ENCODE measurements at regions not wholly inside any gene's neighbourhood (a gene's known extent, or its start where the extent isn't known, plus 50 kb on each side); places are given as distances from the start of the nearest gene placed in this dataset.

DNA sequence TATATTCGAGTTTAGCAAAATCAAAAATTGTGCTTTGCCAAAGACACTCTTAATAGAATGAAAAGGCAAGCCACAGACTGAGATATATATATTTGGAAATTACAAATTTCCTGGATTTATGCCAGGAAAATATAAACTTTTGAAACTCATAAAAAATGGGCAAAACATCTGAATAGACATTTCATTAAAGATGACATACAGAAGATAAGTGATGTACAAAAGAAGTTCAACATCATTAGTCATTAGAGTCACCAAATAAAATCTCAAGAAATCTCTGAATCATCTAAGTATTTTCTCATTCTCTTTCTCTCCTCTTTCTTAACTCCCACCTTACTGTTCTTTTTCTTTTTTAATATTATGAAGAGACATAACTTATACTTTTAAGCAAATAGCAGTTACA, 921.1 kb downstream of the DSC3 start:
- TF ChIP-seq GATA3 (IDR thresholded peaks at IDR 0.05; ENCODE audit: low read depth, low read length) (no peak), GATA2 (IDR thresholded peaks at IDR 0.05; ENCODE audit: low read depth, low read length) (no peak)

DNA sequence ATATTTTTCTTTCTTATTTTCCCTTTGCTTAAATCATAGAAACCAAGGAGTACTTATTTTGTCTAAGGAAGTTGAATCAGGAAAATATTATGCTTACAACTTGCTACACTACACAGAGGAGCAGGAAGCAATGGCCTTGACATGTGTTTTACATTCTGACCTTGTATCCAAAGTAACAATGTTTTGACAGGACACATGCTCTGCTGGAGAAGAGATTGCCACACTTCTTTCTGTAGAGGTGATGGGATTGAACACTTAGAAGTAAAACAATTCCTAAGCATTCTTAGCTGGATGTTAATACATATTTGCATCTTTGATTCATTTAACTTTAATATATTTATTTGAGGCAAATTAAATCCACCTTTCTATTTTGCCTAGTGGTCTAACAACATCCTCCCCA, 929.1 kb downstream of the DSC3 start:
- TF ChIP-seq GATA3 (IDR thresholded peaks at IDR 0.05; ENCODE audit: low read depth, low read length), result no peak
- TF ChIP-seq GATA2 (IDR thresholded peaks at IDR 0.05; ENCODE audit: low read depth, low read length), result no peak

DNA sequence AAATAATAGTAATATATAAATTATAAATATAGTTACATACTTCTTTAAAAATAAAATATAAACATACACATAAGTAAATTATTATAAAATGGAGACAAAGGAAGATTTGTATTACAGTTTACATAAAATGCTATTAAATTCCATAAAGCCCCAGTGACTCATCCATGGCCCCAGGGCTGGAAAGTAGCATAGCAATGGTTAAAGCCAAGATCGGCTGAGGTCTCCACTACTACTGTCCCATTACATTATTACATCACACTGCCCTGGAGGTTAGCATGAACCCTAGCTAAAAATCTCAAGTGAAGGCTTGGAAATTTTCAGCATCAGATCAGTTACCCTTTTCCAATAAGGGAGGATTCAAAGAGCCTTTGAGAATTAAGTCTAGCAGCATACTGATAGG, 936.2 kb downstream of the DSC3 start:
- TF ChIP-seq GATA2 (IDR thresholded peaks at IDR 0.05; ENCODE audit: low read depth, low read length) (no peak), GATA3 (IDR thresholded peaks at IDR 0.05; ENCODE audit: low read depth, low read length) (no peak)

DNA sequence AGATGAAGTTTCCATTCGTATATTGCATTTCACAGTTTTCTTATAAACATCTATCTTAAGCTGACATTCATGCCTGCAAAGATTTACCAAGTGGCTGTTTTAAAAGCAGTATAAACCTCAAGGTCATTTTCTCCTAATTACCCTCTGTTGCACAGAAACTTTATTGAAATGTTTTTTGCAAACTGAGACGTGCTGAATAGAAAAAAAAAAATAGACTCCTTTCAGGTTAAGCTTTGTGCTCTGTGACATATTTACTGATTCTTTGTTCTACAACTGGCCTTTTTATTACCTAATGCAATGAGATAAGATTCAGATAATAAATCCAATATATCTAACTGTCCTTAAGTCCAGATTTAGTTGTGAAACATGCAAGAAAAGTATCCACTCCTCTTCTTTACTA, 938.7 kb downstream of the DSC3 start:
- TF ChIP-seq GATA3 (IDR thresholded peaks at IDR 0.05; ENCODE audit: low read depth, low read length) (no peak), GATA2 (IDR thresholded peaks at IDR 0.05; ENCODE audit: low read depth, low read length) (no peak)

DNA sequence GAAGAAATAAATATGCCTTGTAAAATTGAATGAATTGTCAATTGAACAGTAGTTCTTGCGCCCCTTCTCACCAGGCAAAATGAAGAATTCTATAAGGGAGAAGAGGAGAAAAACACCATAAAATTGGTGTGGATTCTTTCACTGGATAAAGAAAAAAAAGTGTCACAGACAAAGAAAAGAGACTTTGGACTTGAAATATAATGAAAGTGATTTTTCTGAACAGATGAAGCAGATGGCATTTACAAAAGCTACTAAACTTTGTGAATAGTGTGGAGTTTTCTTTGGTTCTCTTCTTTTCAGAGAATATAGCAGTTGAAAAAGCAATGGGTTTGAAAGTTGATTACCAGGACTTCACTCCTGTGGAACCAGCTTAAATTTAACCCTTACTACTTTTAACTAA, 945.7 kb downstream of the DSC3 start:
- no peak for TF ChIP-seq GATA3 (IDR thresholded peaks at IDR 0.05; ENCODE audit: low read depth, low read length)
- TF ChIP-seq GATA2 (IDR thresholded peaks at IDR 0.05; ENCODE audit: low read depth, low read length), result no peak

DNA sequence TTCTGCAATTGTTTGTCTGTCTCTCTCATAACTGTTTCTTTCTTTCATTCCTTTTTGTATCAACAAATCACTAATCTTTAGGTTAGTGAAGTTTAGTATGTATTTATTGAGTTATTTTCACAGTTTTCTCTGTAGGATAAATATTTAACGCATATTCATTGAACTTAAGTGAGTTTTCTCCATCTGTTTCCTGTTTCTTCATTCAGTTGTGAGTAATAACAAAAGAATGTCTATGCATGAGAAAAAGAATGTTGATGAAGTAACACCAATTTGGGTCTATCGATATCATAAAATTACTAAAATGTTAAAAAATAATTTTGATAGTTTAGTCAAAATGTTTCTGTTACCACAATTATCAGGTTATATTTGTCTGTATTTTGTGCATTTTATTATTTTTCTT, 948.0 kb downstream of the DSC3 start:
- no peak for TF ChIP-seq GATA2 (IDR thresholded peaks at IDR 0.05; ENCODE audit: low read depth, low read length)
- TF ChIP-seq GATA3 (IDR thresholded peaks at IDR 0.05; ENCODE audit: low read depth, low read length), result no peak

DNA sequence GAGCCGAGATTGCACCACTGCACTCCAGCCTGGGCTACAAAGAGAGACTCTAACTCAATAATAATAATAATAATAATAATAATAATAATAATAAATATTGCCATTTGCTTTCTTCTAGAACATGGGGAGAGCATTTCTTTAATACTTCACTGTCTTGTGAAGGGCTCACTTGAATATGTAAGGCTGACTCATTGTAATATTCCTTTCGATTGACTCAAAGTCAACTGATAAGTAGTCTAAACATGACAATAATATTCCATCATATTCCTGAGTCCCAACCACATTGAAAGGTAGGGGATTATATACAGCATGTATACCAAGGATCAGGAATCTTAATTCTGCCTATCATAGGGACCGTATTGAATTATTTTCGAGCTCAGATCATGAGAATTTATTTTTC, 949.2 kb downstream of the DSC3 start:
- no peak for TF ChIP-seq GATA2 (IDR thresholded peaks at IDR 0.05; ENCODE audit: low read depth, low read length)
- no peak for TF ChIP-seq GATA3 (IDR thresholded peaks at IDR 0.05; ENCODE audit: low read depth, low read length)

DNA sequence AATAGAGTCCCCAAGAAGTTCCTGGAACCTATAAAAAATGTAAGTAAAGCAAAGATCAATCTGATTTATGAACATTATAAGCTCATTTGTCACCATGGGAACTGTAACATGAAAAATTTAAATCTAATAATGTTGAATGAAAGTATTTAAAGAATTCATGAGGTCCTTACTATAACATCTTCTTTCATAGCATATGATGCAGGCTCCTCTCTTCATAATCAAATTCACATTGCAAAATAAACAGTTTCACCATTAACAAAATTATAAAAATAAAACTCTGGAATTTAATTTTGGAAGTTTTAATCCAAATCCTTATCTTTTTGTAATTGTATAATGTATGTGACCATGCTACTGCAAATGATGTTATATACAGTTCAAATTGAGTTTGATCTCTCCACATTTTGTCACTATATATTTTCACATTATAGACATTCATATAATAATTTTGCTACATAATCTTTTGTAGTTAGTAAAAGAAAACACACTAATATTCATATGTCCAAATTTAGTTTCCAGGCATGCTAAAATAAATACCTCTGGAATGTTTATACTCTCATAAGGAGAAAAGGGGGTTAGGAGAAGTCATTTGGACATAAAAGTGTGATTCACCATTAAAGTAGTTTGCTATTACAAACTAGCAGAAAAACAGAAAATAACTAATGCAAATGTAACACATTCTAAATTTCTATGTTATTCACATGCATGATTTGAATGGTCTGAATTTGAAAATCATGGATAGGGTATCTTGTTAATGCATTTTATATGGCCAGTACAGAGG, 954.1 kb downstream of the DSC3 start:
- TF ChIP-seq GATA3 (IDR thresholded peaks at IDR 0.05; ENCODE audit: low read depth, low read length) (no peak), GATA2 (IDR thresholded peaks at IDR 0.05; ENCODE audit: low read depth, low read length) (no peak)

DNA sequence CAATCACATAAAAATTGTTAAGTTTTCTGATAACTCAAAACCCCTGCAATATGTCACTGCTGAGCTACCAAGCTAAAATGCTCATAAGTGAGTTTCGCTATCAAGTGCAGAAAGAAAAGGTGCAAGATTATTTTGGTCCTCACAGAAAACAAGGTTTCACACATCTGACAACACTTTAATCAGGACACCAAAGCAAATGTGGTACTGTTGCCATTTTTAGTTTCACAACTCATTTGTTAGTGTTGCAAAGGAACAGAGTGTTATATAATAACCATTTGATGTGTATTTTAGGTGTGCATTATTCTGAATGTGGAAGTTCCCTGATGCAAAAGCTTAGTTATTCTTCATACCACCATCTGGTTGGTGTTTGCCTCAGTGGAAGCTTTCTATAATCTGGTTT, 956.2 kb downstream of the DSC3 start:
- TF ChIP-seq GATA3 (IDR thresholded peaks at IDR 0.05; ENCODE audit: low read depth, low read length) (no peak), GATA2 (IDR thresholded peaks at IDR 0.05; ENCODE audit: low read depth, low read length) (no peak)

DNA sequence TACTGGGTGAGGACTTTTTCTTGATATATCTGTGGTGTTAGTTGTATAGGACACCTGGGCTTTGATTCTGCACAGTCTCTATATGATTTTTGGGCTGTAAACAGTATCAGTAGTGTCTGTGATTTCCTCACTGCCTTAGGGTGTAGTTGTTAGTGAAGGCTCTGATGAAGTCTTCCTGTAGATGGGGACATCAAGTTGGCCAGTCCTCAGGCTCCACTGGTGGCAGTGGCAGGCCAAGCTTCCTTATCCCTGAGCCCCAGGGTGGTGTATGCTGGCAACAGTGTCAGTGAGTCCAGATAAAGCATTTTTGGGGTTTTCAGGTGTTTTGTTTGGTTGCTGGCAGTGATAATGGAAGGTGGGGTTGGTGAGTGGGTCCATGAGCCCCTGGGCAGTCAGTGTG, 961.4 kb downstream of the DSC3 start:
- TF ChIP-seq GATA3 (IDR thresholded peaks at IDR 0.05; ENCODE audit: low read depth, low read length) (no peak), GATA2 (IDR thresholded peaks at IDR 0.05; ENCODE audit: low read depth, low read length) (no peak)

DNA sequence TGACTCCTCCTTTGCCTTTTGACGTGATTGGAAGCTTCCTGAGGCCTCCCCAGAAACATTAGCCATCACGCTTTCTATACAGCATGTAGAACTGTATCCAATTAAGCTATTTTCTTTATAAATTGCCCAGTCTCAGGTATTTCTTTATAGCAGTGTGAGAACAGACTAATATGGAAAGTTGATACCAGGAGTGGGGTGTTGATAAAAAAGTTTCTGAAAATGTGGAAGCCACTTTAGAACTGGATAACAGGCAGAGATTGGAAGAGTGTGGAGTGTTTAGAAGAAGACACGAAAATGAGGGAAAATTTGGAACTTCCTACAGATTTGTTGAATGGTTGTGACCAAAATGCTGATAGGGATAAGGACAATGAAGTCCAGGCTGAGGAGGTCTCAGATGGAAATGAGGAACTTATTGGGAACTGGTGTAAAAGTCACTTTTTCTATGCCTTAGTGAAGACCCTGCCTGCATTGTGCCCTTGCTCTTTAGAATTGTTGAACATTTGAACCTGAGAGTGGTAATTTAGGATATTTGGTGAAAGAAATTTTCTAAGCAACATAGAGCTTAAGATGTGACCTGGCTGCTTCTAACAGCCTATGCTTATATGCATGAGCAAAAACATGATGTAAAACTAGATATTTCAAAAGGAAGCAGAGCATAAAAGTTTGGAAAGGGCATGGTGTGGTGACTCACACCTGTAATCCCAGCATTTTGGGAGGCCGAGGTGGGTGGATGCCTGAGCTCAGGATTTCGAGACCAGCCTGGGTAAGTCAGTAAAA, 969.7 kb downstream of the DSC3 start:
- no peak for TF ChIP-seq GATA3 (IDR thresholded peaks at IDR 0.05; ENCODE audit: low read depth, low read length)
- TF ChIP-seq GATA2 (IDR thresholded peaks at IDR 0.05; ENCODE audit: low read depth, low read length), result no peak

DNA sequence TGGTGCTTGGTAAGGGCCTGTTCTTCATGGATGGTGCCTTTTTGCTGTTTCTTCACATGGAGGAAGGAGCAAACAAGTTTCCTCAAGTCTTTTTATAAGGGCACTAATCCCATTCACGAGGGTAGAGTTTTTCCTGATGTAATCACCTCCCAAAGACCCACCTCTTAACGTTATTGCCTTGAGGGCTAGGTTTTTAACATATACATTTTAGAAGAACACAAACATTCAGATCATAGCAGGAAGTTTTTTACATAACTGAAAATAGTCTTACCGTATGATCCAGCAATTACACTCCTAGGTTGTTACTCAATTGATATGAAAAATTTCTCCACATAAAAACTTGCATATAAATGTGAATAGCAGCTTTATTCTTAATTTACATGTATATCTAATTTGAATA, 976.3 kb downstream of the DSC3 start:
- TF ChIP-seq GATA2 (IDR thresholded peaks at IDR 0.05; ENCODE audit: low read depth, low read length), result no peak
- TF ChIP-seq GATA3 (IDR thresholded peaks at IDR 0.05; ENCODE audit: low read depth, low read length), result no peak

DNA sequence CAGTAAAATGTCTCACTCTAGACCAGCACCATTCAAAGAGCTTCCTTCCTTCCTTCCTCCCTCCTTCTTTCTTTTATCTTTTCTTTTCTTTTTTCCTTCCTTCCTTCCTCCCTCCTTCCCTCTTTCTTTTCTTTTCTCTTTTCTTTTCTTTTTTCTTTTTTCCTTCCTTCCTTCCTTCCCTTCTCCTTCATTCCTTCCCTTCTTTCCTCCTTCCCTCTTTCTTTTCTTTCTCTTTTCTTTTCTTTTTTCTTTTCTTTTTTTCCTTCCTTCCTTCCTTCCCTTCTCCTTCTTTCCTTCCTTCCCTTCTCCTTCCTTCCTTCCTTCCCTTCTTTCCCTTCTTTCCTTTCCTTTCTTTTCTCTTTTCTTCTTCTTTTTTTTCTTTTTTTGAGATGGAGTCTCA, 985.1 kb downstream of the DSC3 start:
- TF ChIP-seq GATA2 (IDR thresholded peaks at IDR 0.05; ENCODE audit: low read depth, low read length) (no peak), GATA3 (IDR thresholded peaks at IDR 0.05; ENCODE audit: low read depth, low read length) (no peak)

DNA sequence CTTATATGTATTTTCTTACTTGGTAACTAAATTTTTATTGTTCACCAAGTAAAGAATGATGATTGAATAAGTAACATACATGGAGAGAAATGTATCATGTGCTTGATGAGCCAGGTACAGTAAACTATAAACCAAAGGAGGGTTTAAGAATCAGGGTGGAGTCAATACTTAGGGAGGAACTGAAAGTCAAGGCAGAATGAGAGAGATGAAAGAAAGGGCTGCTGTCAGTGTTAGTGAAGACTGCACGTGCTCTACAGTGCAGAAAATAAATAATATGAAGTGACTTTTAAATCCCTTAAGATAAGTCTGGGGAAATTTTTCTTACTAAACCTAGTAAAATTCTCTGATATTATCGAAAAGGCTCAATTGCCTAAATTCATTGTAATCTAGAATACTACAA, 986.0 kb downstream of the DSC3 start:
- TF ChIP-seq GATA3 (IDR thresholded peaks at IDR 0.05; ENCODE audit: low read depth, low read length) (no peak), GATA2 (IDR thresholded peaks at IDR 0.05; ENCODE audit: low read depth, low read length) (no peak)

DNA sequence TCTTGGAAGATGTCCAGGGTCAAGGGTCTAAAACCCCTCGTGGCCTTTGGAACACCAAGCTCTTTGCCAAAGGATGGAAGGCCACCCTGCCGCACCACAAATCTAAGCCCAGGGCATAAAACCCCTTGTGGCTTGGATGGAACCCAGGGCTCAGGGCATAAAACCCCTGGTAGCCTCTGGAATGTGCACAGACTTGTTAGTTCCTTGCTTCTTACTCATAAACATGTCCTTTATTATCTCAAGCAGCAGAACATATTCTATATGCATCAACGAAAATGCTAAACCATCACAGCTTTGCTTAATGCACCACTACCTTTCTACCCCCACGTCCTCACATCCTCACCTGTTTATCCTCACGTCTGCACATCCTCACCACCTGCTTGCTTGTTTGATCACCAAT, 998.0 kb downstream of the DSC3 start:
- TF ChIP-seq GATA2 (IDR thresholded peaks at IDR 0.05; ENCODE audit: low read depth, low read length) (no peak), GATA3 (IDR thresholded peaks at IDR 0.05; ENCODE audit: low read depth, low read length) (no peak)

Measured in SH-SY5Y (cell line).